Rectal smooth muscle tissue (tissue), 1 donor: ENCODE measurements at regions not wholly inside any gene's neighbourhood (a gene's known extent, or its start where the extent isn't known, plus 50 kb on each side); places are given as distances from the start of the nearest gene placed in this dataset.

Source experiments
- H3K27ac ChIP-seq: one replicate; pipeline ENCODE4 v1.7.0; 2013; ENCODE audit warnings: low read depth, low read length, inconsistent platforms
- H3K27me3 ChIP-seq: one replicate; pipeline ENCODE4 v1.7.0; 2013; ENCODE audit warnings: low read length; ENCODE audit not compliant: control insufficient read depth, insufficient read depth
- H3K36me3 ChIP-seq: one replicate; pipeline ENCODE4 v1.7.0; 2013; ENCODE audit warnings: low read length; ENCODE audit not compliant: control insufficient read depth, insufficient read depth
- H3K4me1 ChIP-seq: one replicate; pipeline ENCODE4 v1.7.0; 2013; ENCODE audit warnings: low read length; ENCODE audit not compliant: control insufficient read depth, insufficient read depth
- H3K4me3 ChIP-seq: one replicate; pipeline ENCODE4 v1.7.0; 2013; ENCODE audit warnings: low read length
- H3K9ac ChIP-seq: one replicate; pipeline ENCODE4 v1.7.0; 2013; ENCODE audit warnings: low read length

GRCh38 chr13:106205871-106206270 is 329.6 kb downstream of the EFNB2 start:
- Histone ChIP-seq H3K4me1 (no peaks in the 10 kb centered on the region), H3K27me3 (no peaks in the 10 kb centered on the region), H3K4me3 (no peak overlapping the region), H3K9ac (no peak overlapping the region), H3K36me3 (no peaks in the 10 kb centered on the region), H3K27ac (no peak overlapping the region)

- H3K4me3 ChIP-seq = no peak overlapping the region
- H3K4me1 ChIP-seq = no peaks in the 10 kb centered on the region
- H3K27me3 ChIP-seq = no peaks in the 10 kb centered on the region
- no peaks in the 10 kb centered on the region for H3K36me3 ChIP-seq
- H3K27ac ChIP-seq = no peak overlapping the region
- no peak overlapping the region for H3K9ac ChIP-seq
Measured at GRCh38 chr13:106197496-106197895, 338.0 kb downstream of the EFNB2 start.

- no peak overlapping the region for H3K27ac ChIP-seq
- H3K9ac ChIP-seq = no peak overlapping the region
- no peaks in the 10 kb centered on the region for H3K4me1 ChIP-seq
- no peaks in the 10 kb centered on the region for H3K36me3 ChIP-seq
- H3K27me3 ChIP-seq = no peaks in the 10 kb centered on the region
- H3K4me3 ChIP-seq = no peak overlapping the region
Measured at GRCh38 chr13:106187501-106188095, 347.9 kb downstream of the EFNB2 start.

GRCh38 chr13:106187101-106187500 is 348.4 kb downstream of the EFNB2 start:
- H3K36me3 ChIP-seq = no peaks in the 10 kb centered on the region
- H3K4me1 ChIP-seq = no peaks in the 10 kb centered on the region
- no peak overlapping the region for H3K27ac ChIP-seq
- H3K9ac ChIP-seq = no peak overlapping the region
- no peaks in the 10 kb centered on the region for H3K27me3 ChIP-seq
- H3K4me3 ChIP-seq = no peak overlapping the region

- H3K27ac ChIP-seq = no peak overlapping the region
- no peaks in the 10 kb centered on the region for H3K4me1 ChIP-seq
- no peaks in the 10 kb centered on the region for H3K27me3 ChIP-seq
- no peaks in the 10 kb centered on the region for H3K36me3 ChIP-seq
- no peak overlapping the region for H3K9ac ChIP-seq
- no peak overlapping the region for H3K4me3 ChIP-seq
Measured at GRCh38 chr13:106186366-106187030, 349.0 kb downstream of the EFNB2 start.

- Histone ChIP-seq H3K9ac (no peak overlapping the region), H3K27me3 (no peaks in the 10 kb centered on the region), H3K4me3 (no peak overlapping the region), H3K27ac (no peak overlapping the region), H3K4me1 (no peaks in the 10 kb centered on the region), H3K36me3 (no peaks in the 10 kb centered on the region)
Measured at GRCh38 chr13:106184790-106185189, 350.7 kb downstream of the EFNB2 start.

GRCh38 chr13:106183410-106184065 is 351.9 kb downstream of the EFNB2 start:
- Histone ChIP-seq H3K4me1 (no peaks in the 10 kb centered on the region), H3K27ac (no peak overlapping the region), H3K4me3 (no peak overlapping the region), H3K27me3 (no peaks in the 10 kb centered on the region), H3K36me3 (no peaks in the 10 kb centered on the region), H3K9ac (no peak overlapping the region)

GRCh38 chr13:106182404-106182803 is 353.1 kb downstream of the EFNB2 start:
- H3K36me3 ChIP-seq = no peaks in the 10 kb centered on the region
- H3K9ac ChIP-seq = no peak overlapping the region
- no peaks in the 10 kb centered on the region for H3K27me3 ChIP-seq
- H3K27ac ChIP-seq = no peak overlapping the region
- no peaks in the 10 kb centered on the region for H3K4me1 ChIP-seq
- no peak overlapping the region for H3K4me3 ChIP-seq

GRCh38 chr13:106178816-106179215 is 356.6 kb downstream of the EFNB2 start:
- H3K9ac ChIP-seq = no peak overlapping the region
- H3K4me1 ChIP-seq = no peaks in the 10 kb centered on the region
- H3K36me3 ChIP-seq = no peaks in the 10 kb centered on the region
- no peaks in the 10 kb centered on the region for H3K27me3 ChIP-seq
- H3K27ac ChIP-seq = no peak overlapping the region
- no peak overlapping the region for H3K4me3 ChIP-seq

- H3K36me3 ChIP-seq = no peaks in the 10 kb centered on the region
- H3K9ac ChIP-seq = no peak overlapping the region
- no peak overlapping the region for H3K4me3 ChIP-seq
- H3K27me3 ChIP-seq = no peaks in the 10 kb centered on the region
- no peak overlapping the region for H3K27ac ChIP-seq
- no peaks in the 10 kb centered on the region for H3K4me1 ChIP-seq
Measured at GRCh38 chr13:106177146-106177545, 358.3 kb downstream of the EFNB2 start.

- Histone ChIP-seq H3K4me3 (no peak overlapping the region), H3K9ac (no peak overlapping the region), H3K4me1 (no peaks in the 10 kb centered on the region), H3K27ac (no peak overlapping the region), H3K36me3 (no peaks in the 10 kb centered on the region), H3K27me3 (no peaks in the 10 kb centered on the region)
Measured at GRCh38 chr13:106176117-106176516, 359.3 kb downstream of the EFNB2 start.

- no peaks in the 10 kb centered on the region for H3K27me3 ChIP-seq
- no peak overlapping the region for H3K9ac ChIP-seq
- H3K4me3 ChIP-seq = no peak overlapping the region
- no peak overlapping the region for H3K27ac ChIP-seq
- H3K4me1 ChIP-seq = no peaks in the 10 kb centered on the region
- no peaks in the 10 kb centered on the region for H3K36me3 ChIP-seq
Measured at GRCh38 chr13:106173891-106174610, 361.4 kb downstream of the EFNB2 start.
